HG02981 (cell line): ENCODE measurements at regions not wholly inside any gene's neighbourhood (a gene's known extent, or its start where the extent isn't known, plus 50 kb on each side); places are given as distances from the start of the nearest gene placed in this dataset.

Experiments used
- ATAC-seq: cut with Tn5 transposase; IDR thresholded peaks from one replicate; pipeline ENCODE4 v1.9.1; 2021; ENCODE audit warnings: mild to moderate bottlenecking, moderate library complexity; ENCODE audit not compliant: unreplicated experiment

GRCh38 chr11:93074352-93074751, 104.9 kb downstream of the MTNR1B start:
- ATAC-seq = no peak

GRCh38 chr11:93075782-93076181, 106.3 kb downstream of the MTNR1B start:
- no peak for ATAC-seq

GRCh38 chr11:93080146-93080759, 110.8 kb downstream of the MTNR1B start:
- ATAC-seq = no peak

- ATAC-seq = no peak
Measured at GRCh38 chr11:93081694-93082093, 112.2 kb downstream of the MTNR1B start.

- no peak for ATAC-seq
Measured at GRCh38 chr11:93082900-93083299, 113.4 kb downstream of the MTNR1B start.

GRCh38 chr11:93084727-93085505, 112.9 kb downstream of the SLC36A4 start:
- no peak for ATAC-seq

GRCh38 chr11:93089474-93090102, 108.2 kb downstream of the SLC36A4 start:
- ATAC-seq = peak; percentile 68
